GM20000 (cell line): ENCODE measurements at regions not wholly inside any gene's neighbourhood (a gene's known extent, or its start where the extent isn't known, plus 50 kb on each side); places are given as distances from the start of the nearest gene placed in this dataset.

Experiments used
- DNase-seq: peaks from one replicate; pipeline ENCODE4 v3.0.0; 2012; ENCODE audit warnings: low spot score
- TF ChIP-seq, protein P1 (sequence below): IDR thresholded peaks from 2 replicates; pipeline ENCODE4 v1.5.1; 2012; ENCODE audit warnings: mild to moderate bottlenecking, control low read depth; ENCODE audit errors: extremely low read depth, missing control alignments

DNA sequence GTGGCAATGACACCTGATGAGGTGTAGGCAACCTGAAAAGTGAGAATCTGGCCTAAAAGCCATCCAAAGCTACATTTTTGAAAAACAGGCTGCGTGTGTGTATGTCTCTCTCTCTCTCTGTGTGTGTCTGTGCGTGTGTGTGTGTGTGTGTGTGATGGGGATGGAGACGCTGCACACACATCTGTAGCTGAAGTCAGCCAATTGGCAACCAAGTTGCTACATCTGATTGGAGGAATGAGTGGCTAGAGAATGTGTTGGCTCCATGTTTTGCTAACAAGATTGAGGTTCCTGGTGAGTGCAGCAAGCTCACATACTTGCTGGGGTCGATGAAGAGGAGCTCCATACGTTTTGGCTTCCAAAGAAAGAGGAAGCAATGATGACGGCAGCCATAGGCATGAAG is 311.4 kb upstream of the NCAM1 start:
- TF ChIP-seq, protein P1, sequence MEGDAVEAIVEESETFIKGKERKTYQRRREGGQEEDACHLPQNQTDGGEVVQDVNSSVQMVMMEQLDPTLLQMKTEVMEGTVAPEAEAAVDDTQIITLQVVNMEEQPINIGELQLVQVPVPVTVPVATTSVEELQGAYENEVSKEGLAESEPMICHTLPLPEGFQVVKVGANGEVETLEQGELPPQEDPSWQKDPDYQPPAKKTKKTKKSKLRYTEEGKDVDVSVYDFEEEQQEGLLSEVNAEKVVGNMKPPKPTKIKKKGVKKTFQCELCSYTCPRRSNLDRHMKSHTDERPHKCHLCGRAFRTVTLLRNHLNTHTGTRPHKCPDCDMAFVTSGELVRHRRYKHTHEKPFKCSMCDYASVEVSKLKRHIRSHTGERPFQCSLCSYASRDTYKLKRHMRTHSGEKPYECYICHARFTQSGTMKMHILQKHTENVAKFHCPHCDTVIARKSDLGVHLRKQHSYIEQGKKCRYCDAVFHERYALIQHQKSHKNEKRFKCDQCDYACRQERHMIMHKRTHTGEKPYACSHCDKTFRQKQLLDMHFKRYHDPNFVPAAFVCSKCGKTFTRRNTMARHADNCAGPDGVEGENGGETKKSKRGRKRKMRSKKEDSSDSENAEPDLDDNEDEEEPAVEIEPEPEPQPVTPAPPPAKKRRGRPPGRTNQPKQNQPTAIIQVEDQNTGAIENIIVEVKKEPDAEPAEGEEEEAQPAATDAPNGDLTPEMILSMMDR: no peak
- DNase-seq: no peak

DNA sequence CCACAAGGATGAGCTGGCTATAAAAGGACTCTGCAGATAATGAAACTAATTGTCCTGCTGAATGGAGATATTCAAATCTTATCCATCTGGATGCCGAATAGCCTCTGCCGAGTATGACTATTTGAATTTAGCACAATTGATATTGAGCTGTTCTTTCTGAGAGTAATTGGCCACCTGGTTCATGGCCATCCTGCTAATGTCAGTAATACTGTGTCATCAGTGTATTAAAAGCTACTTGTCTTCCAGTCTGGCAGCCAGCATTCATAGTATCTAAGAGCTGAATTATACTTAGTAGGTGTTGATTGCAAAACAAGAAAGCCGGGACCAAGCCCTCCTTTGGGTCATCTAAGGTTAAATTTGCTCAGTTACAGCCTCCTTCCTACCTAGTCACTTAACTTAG is 310.7 kb upstream of the NCAM1 start:
- TF ChIP-seq, protein P1: no peak
- DNase-seq: no peak

DNA sequence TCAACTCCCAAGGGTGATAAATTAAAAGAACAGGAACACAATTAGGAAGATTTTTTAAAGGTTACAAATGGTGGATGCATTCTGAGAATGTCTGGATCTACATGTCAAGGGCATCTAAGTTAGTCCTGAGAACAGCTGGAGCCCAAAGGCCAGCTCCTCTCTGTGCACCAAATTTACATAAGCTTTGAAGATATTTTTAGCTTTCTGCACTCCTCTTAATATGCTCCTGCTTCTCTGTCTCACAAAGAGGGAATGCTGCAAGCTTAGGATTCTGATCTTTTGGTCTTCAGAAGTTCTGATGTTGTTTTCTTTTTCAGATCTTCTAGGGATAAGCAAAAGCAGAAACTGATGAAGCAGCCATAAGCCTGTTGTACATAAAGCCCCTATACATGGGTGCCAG is 309.8 kb upstream of the NCAM1 start:
- TF ChIP-seq, protein P1: no peak

DNA sequence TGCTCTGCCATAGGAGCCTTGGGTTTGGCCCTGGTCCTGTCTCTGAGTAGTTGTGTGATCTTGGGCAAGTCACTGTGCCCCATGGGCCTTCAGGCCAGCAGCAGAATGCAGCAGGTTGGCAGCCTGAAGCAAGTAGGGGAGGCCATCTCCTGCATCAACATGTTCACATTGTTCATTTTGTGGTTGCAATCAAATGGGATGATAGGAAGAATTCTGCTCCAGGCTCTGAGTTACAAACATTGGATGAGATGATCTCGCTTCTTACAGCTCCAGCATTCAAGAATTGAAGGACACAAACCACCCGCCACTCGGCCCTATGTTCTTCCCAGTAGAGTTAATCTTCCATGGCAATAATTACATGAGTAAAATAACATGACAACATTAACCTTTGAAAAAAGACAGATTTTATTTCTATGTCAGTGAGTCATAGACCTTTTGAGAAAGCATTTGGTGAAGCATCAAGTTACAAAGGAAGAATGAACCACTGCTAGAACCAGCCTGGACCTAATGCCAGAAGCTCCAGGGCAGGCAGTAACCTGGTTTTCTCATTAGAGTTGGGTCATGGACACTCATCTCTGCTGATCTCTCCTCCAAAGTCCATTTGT is 308.3 kb upstream of the NCAM1 start:
- DNase-seq: no peak
- TF ChIP-seq, protein P1: no peak

More for the DNA sequence above, 309.8 kb upstream of the NCAM1 start:
- DNase-seq: no peak

DNA sequence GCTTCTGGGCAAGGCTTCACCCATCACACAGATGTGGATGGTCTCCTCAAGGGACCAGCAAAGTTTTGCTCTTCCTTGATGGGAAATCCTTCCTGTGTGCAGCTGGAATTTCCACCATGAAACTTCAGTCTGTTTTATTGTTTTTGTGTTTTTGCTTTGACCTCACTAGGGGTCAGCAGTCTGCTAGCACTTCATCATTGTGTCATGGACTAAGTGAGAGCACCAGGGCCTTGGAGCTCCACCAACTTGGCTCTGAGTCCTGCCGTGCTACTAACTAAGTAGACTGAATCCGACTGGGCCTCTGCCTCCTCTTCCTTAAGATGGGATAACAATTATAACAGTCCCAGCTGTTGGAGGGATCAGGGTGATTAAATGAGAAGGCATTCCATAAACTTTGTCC is 305.8 kb upstream of the NCAM1 start:
- DNase-seq: no peak
- TF ChIP-seq, protein P1: no peak

DNA sequence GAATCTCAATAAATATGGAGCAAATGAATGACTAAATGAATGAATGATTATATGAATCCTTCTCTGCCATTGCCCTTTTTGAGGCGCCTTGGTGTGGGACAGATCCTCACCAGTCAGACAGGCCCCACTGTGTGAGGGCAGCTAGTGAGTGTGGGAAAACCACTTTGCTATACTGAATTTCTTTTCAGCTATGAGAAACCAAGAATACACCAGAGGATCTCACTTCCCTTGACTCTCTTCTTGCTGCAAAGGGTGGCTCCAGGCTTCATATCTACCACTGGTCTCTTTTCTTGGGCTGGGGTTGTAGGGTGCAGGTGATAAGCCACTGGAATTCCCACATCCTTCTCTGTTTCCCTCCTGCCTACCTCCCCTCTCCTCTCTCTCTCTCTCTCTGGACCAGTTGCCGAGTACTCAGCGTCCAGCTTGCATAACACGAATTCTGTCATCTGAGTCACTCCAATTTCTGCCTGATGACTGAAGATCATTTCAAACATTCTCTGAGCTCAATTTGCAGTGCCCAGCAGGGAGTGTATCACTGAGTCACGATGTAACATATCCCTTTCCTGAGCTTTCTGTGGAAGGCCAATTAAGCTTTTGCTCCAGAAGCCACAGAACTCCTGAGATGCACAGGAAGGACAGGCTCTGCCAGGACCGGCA is 304.3 kb upstream of the NCAM1 start:
- peak; percentile 19 for DNase-seq
- TF ChIP-seq, protein P1: no peak

DNA sequence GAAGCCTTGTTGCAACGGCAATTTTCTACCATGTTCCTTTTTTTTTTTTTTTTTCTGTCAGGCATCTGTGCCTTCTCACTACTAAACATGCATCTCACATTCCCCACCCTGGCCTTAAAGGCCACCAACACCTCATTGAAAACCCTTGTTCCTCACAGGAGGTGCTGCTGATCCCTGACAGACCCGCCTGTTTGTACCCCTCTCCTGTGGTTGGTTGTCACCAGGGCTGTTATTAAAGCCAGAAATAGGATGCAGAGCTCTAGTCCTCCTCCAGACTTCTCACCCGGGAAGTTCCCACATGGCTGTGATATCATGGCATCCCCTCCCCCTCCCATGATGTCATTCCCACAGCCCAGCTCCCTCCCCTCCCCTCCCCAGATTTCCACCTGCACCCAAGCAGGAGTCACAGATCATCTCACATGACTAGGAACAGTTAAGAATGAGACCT is 302.8 kb upstream of the NCAM1 start:
- DNase-seq: no peak
- TF ChIP-seq, protein P1: no peak
